ENCODE measurements at regions not wholly inside any gene's neighbourhood (a gene's known extent, or its start where the extent isn't known, plus 50 kb on each side); places are given as distances from the start of the nearest gene placed in this dataset.

- Histone ChIP-seq H3K36me3 (ENCODE audit: control insufficient read depth, insufficient read depth, low read length) (no peaks in the 10 kb centered on the region), H3K79me2 (ENCODE audit: control insufficient read depth, insufficient read depth, low read length) (no peaks in the 10 kb centered on the region), H3K4me2 (ENCODE audit: insufficient read depth, low read length) (no peak overlapping the region), H3K27ac (ENCODE audit: extremely low read depth, low read depth, low read length) (no peak overlapping the region), H2AFZ (ENCODE audit: low read depth, low read length) (no peak overlapping the region), H3K9ac (ENCODE audit: insufficient read depth in 1 of 2, low read depth in 2 of 2, low read length in 2 of 2) (no peak overlapping the region), H3K4me1 (replicated peaks in 1 of 2; ENCODE audit: control insufficient read depth in 2 of 2, insufficient read depth in 2 of 2, low read length in 2 of 2) (no peaks in the 10 kb centered on the region), H3K9me1 (ENCODE audit: control insufficient read depth, insufficient read depth, low read length) (no peaks in the 10 kb centered on the region), H3K27me3 (ENCODE audit: control insufficient read depth in 2 of 2, insufficient read depth in 2 of 2, low read length in 2 of 2) (peaks cover 10 to 56% of the 10 kb centered on the region in 2 experiments; a peak in 4 of 5 replicates), H4K20me1 (replicated peaks; ENCODE audit: control insufficient read depth, insufficient read depth, low read length) (peaks cover 8% of the 10 kb centered on the region; the same call in 1 of the 2 replicates), H3K9me3 (replicated peaks; ENCODE audit: control insufficient read depth, insufficient read depth, low read depth, low read length) (no peaks in the 10 kb centered on the region), H3K4me3 (no peak overlapping the region)
- ATAC-seq = no peak
- ChIA-PET CTCF (ENCODE audit: low intra/inter-chr PET ratio) (no interaction called here), POLR2A (interaction anchor here (0.6 to 1.0 kb wide), 3 partner anchors 11 to 155 kb away, joined by 3 to 4 read pairs (median 4); no protein-coding TSS in a partner anchor)
- FAIRE-seq = no peak
- WGBS (ENCODE audit: insufficient coverage, low coverage, missing lambda C conversion rate) = 0% methylated on average over 2 of the region's 2 CpGs
- DNase-seq (ENCODE audit: extremely low read depth in 1 of 4, low spot score in 3 of 4) = no peak
- intact Hi-C loops (cut with micrococcal nuclease) (no loop called here), in situ Hi-C loops (cut with MboI) (no loop called here)
- no peak for TF ChIP-seq E2F1 (CRISPR knock-in tag; IDR thresholded peaks at IDR 0.05)
- peak; percentile 62; the same call in 1 of the 2 replicates for TF ChIP-seq SPI1 (IDR thresholded peaks at IDR 0.05; ENCODE audit: borderline replicate concordance, low read depth, low read length)
- BruUV-seq (replicated peaks) = no TSS peak
These were observed 127.6 kb upstream of the UNC5B start for GRCh38 chr10:71084818-71085126.

GRCh38 chr10:71085689-71086438, 126.5 kb upstream of the UNC5B start:
- 1% methylated on average over 18 of the region's 18 CpGs for WGBS (ENCODE audit: insufficient coverage, low coverage, missing lambda C conversion rate)
- H3K27me3 ChIP-seq (ENCODE audit: control insufficient read depth in 2 of 2, insufficient read depth in 2 of 2, low read length in 2 of 2) = peaks cover 13 to 64% of the 10 kb centered on the region in 2 experiments; a peak in 4 of 5 replicates
- POLR2A ChIA-PET = interaction anchor here (1.0 kb wide), 1 partner anchor 83 kb away, joined by 4 read pairs; no protein-coding TSS in a partner anchor
- CTCF ChIA-PET (ENCODE audit: low intra/inter-chr PET ratio) = no interaction called here
- H3K9me1 ChIP-seq (ENCODE audit: control insufficient read depth, insufficient read depth, low read length) = no peaks in the 10 kb centered on the region
- H3K9me3 ChIP-seq (replicated peaks; ENCODE audit: control insufficient read depth, insufficient read depth, low read depth, low read length) = no peaks in the 10 kb centered on the region
- peaks cover 8% of the 10 kb centered on the region; the same call in 1 of the 2 replicates for H4K20me1 ChIP-seq (replicated peaks; ENCODE audit: control insufficient read depth, insufficient read depth, low read length)
- ATAC-seq (no peak), DNase-seq (ENCODE audit: extremely low read depth in 1 of 4, low spot score in 3 of 4) (peak in 1 of 4 experiments; percentile 7), FAIRE-seq (no peak)
- H3K79me2 ChIP-seq (ENCODE audit: control insufficient read depth, insufficient read depth, low read length) = no peaks in the 10 kb centered on the region
- no peak overlapping the region for H3K4me2 ChIP-seq (ENCODE audit: insufficient read depth, low read length)
- H3K36me3 ChIP-seq (ENCODE audit: control insufficient read depth, insufficient read depth, low read length) = no peaks in the 10 kb centered on the region
- no peak overlapping the region for H3K4me3 ChIP-seq
- intact Hi-C loops (cut with micrococcal nuclease) (no loop called here), in situ Hi-C loops (cut with MboI) (no loop called here)
- H3K9ac ChIP-seq (ENCODE audit: insufficient read depth in 1 of 2, low read depth in 2 of 2, low read length in 2 of 2) = no peak overlapping the region
- H3K4me1 ChIP-seq (replicated peaks in 1 of 2; ENCODE audit: control insufficient read depth in 2 of 2, insufficient read depth in 2 of 2, low read length in 2 of 2) = no peaks in the 10 kb centered on the region
- no peak overlapping the region for H3K27ac ChIP-seq (ENCODE audit: extremely low read depth, low read depth, low read length)
- no TSS peak for BruUV-seq (replicated peaks)
- no peak overlapping the region for H2AFZ ChIP-seq (ENCODE audit: low read depth, low read length)
- no peak for TF ChIP-seq THRAP3 (IDR thresholded peaks at IDR 0.05; ENCODE audit: borderline replicate concordance)
- TF ChIP-seq ZNF134 (CRISPR knock-in tag; conservative IDR thresholded peaks at IDR 0.05) = no peak
- no peak for TF ChIP-seq ZNF24 (IDR thresholded peaks at IDR 0.05)
- no peak for TF ChIP-seq ZBTB33 (CRISPR knock-in tag; IDR thresholded peaks at IDR 0.05)
- TF ChIP-seq SOX6 (IDR thresholded peaks at IDR 0.05) = no peak
- TF ChIP-seq TEAD2 (tag; IDR thresholded peaks at IDR 0.05) = no peak
- TF ChIP-seq GMEB1 (CRISPR knock-in tag; IDR thresholded peaks at IDR 0.05) = no peak

All from K562 (cell line).